ENCODE measurements at regions not wholly inside any gene's neighbourhood (a gene's known extent, or its start where the extent isn't known, plus 50 kb on each side); places are given as distances from the start of the nearest gene placed in this dataset.

- TF ChIP-seq, protein P1, sequence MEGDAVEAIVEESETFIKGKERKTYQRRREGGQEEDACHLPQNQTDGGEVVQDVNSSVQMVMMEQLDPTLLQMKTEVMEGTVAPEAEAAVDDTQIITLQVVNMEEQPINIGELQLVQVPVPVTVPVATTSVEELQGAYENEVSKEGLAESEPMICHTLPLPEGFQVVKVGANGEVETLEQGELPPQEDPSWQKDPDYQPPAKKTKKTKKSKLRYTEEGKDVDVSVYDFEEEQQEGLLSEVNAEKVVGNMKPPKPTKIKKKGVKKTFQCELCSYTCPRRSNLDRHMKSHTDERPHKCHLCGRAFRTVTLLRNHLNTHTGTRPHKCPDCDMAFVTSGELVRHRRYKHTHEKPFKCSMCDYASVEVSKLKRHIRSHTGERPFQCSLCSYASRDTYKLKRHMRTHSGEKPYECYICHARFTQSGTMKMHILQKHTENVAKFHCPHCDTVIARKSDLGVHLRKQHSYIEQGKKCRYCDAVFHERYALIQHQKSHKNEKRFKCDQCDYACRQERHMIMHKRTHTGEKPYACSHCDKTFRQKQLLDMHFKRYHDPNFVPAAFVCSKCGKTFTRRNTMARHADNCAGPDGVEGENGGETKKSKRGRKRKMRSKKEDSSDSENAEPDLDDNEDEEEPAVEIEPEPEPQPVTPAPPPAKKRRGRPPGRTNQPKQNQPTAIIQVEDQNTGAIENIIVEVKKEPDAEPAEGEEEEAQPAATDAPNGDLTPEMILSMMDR (IDR thresholded peaks at IDR 0.05; ENCODE audit: insufficient read depth, low read length, poor library complexity, severe bottlenecking), result no peak
- no peak for TF ChIP-seq EZH2phosphoT487 (conservative IDR thresholded peaks at IDR 0.05; ENCODE audit: low read length)
Observed at GRCh38 chr10:83701799-83702198, 437.5 kb upstream of the GHITM start.

All from SU-DHL-6 (cell line).